Upper lobe of left lung (tissue), 6 donors: ENCODE measurements at regions not wholly inside any gene's neighbourhood (a gene's known extent, or its start where the extent isn't known, plus 50 kb on each side); places are given as distances from the start of the nearest gene placed in this dataset.

ENCODE experiments used
- ATAC-seq, 2 donors: fragments of 200-7000 bp; cut with Tn5 transposase; one replicate each; pipeline ENCODE4 v1.9.1; 2022; ENCODE audit warnings: mild to moderate bottlenecking in 2 of 2, moderate library complexity in 2 of 2; ENCODE audit not compliant: low FRiP score in 2 of 2
- DNase-seq, 2 donors: peaks; one replicate each; pipeline ENCODE4 v3.0.0-alpha.2; 2019 to 2020
- H3K27ac ChIP-seq, 4 donors: fragments of 200-600 bp; sonication (generic); one replicate each; pipeline ENCODE4 v1.5.1; 2016 to 2019
- H3K27me3 ChIP-seq, 4 donors: fragments of 200-600 bp; sonication (generic); one replicate each; pipeline ENCODE4 v1.5.1; 2017 to 2019
- H3K36me3 ChIP-seq, 4 donors: fragments of 200-600 bp; sonication (generic); one replicate each; pipeline ENCODE4 v1.5.1; 2016 to 2019
- H3K4me1 ChIP-seq, 4 donors: fragments of 200-600 bp; sonication (generic); one replicate each; pipeline ENCODE4 v1.5.1; 2018 to 2019
- H3K4me3 ChIP-seq, 4 donors: fragments of 200-600 bp; sonication (generic); one replicate each; pipeline ENCODE4 v1.5.1; 2017 to 2019; ENCODE audit warnings: mild to moderate bottlenecking in 2 of 4, moderate library complexity in 1 of 4
- H3K9me3 ChIP-seq, 4 donors: fragments of 200-600 bp; sonication (generic); one replicate each; pipeline ENCODE4 v1.5.1; 2018 to 2019
- EP300 ChIP-seq, 4 donors: sonication (generic); formaldehyde crosslinking; IDR thresholded peaks; one replicate each; pipeline ENCODE4 v1.5.1; 2017; ENCODE audit warnings: antibody characterized with exemption in 4 of 4, control low read depth in 2 of 4
- POLR2A ChIP-seq, 4 donors: fragments of 450-650 bp; IDR thresholded peaks; one replicate each; pipeline ENCODE4 v1.5.1; 2016 to 2017; ENCODE audit warnings: antibody characterized with exemption in 4 of 4, mild to moderate bottlenecking in 2 of 4
- POLR2AphosphoS5 ChIP-seq, 2 donors: sonication (generic); formaldehyde crosslinking; IDR thresholded peaks; one replicate each; pipeline ENCODE4 v1.5.1; 2017; ENCODE audit warnings: antibody characterized with exemption in 2 of 2
- WGBS, 2 donors: methylation state at CpG; one replicate each; pipeline ENCODE4 v1.1.5; 2017 to 2018; 5-methylcytosine and 5-hydroxymethylcytosine counted together
- TF ChIP-seq, protein P1 (sequence below), 6 experiments: fragments of 450-650 bp in 4 of 6; fragments of 200-600 bp in 2 of 6; sonication (generic) in 2 of 6; IDR thresholded peaks; one replicate each; pipeline ENCODE4 v1.5.1; 2016 to 2019; ENCODE audit warnings: antibody characterized with exemption in 6 of 6
- donor health status: DM: no; HTN: no; CAD: no; lungs with moderate emphysema.
- donor health status: DM: no; HTN: yes; CAD: no; lungs with severe emphysema.

DNA sequence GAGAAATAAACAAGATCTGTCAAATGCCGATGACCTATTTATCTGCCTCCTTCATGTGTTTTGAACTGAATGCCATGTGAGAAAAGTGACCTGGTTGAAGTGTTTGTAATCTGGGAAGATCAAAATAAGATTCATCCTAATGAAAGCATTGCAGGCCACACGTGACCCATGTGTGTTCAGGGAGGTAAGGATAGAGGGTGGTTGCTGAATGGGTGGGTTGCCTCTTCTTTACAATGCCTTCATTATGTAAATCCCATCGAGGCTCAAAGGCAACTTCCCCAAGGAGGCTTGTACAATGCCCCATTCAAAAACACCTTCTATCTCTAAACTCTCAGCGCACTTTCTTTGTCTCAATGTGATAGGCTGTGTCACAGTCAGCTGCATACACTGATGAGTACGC, 273.1 kb downstream of the LRATD1 start:
- Histone ChIP-seq H3K27me3 (no peaks in the 10 kb centered on the region), H3K36me3 (no peaks in the 10 kb centered on the region), H3K27ac (no peak overlapping the region), H3K4me1 (no peaks in the 10 kb centered on the region), H3K9me3 (no peaks in the 10 kb centered on the region), H3K4me3 (no peak overlapping the region)
- 82 to 83% methylated on average over 5 of the region's 5 CpGs for WGBS, 2 donors
- DNase-seq, result no peak
- TF ChIP-seq POLR2AphosphoS5 (IDR thresholded peaks at IDR 0.05) (no peak), POLR2A (IDR thresholded peaks at IDR 0.05) (no peak), EP300 (IDR thresholded peaks at IDR 0.05) (no peak)
- ATAC-seq, result no peak

DNA sequence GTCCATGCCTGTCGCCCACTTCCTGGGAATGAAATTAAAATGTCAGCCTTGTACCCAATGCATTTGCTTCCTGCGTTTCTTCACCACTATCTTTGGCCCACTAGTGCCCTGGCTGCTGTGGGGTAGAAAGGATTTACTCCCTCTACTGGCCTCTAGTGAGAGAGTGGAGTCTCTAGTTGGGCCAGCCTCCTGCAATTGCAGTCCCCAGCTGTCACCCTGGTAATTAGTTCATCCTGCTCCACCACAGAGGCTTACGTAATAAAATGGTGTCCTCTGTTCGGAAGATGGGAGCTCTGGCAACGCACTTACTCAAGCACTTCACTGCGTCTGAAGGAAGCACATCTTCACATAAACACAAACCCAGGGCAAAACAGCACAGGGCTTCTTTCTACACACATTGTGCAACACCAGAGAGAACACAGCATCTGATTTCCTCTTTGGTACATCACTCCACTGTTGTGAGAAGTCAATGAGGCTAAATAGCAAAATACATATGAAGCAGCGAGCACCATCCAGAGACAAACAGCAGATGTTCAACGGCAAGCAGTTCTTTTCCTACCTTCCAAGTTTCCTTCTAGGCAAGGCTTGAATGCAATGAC, 274.6 kb downstream of the LRATD1 start:
- no peaks in the 10 kb centered on the region for H3K27me3 ChIP-seq
- 83 to 86% methylated on average over 6 to 8 of the region's 8 CpGs for WGBS, 2 donors
- H3K36me3 ChIP-seq, result no peaks in the 10 kb centered on the region
- H3K4me3 ChIP-seq, result no peak overlapping the region
- no peaks in the 10 kb centered on the region for H3K4me1 ChIP-seq
- DNase-seq (no peak), ATAC-seq (no peak)
- TF ChIP-seq, protein P1, sequence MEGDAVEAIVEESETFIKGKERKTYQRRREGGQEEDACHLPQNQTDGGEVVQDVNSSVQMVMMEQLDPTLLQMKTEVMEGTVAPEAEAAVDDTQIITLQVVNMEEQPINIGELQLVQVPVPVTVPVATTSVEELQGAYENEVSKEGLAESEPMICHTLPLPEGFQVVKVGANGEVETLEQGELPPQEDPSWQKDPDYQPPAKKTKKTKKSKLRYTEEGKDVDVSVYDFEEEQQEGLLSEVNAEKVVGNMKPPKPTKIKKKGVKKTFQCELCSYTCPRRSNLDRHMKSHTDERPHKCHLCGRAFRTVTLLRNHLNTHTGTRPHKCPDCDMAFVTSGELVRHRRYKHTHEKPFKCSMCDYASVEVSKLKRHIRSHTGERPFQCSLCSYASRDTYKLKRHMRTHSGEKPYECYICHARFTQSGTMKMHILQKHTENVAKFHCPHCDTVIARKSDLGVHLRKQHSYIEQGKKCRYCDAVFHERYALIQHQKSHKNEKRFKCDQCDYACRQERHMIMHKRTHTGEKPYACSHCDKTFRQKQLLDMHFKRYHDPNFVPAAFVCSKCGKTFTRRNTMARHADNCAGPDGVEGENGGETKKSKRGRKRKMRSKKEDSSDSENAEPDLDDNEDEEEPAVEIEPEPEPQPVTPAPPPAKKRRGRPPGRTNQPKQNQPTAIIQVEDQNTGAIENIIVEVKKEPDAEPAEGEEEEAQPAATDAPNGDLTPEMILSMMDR (IDR thresholded peaks at IDR 0.05), result no peak
- TF ChIP-seq POLR2AphosphoS5 (IDR thresholded peaks at IDR 0.05) (no peak), POLR2A (IDR thresholded peaks at IDR 0.05) (no peak), EP300 (IDR thresholded peaks at IDR 0.05) (no peak)
- no peak overlapping the region for H3K27ac ChIP-seq
- H3K9me3 ChIP-seq, result no peaks in the 10 kb centered on the region

DNA sequence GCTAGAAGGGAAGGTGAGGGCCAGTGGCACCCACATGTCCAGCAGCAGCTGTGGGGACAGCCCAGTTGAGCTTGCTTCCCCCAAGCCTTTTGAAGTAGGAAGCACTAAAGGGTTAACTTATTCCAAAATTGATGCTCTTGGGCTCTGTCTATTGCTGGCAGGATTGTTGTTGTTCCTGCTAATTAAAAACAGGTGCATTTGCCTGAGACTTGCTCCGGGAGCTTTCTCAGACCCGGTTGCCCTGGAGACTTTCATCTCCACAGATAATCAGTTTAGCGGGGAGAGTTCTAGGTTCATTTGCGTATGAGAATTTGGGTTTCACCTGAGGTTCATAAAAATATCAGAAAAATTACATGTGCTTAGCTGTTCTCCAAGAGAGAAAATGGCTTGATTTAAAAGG, 277.3 kb downstream of the LRATD1 start:
- TF ChIP-seq EP300 (IDR thresholded peaks at IDR 0.05) (no peak), POLR2A (IDR thresholded peaks at IDR 0.05) (no peak), POLR2AphosphoS5 (IDR thresholded peaks at IDR 0.05) (no peak)
- TF ChIP-seq, protein P1 (IDR thresholded peaks at IDR 0.05), result no peak
- Histone ChIP-seq H3K9me3 (no peaks in the 10 kb centered on the region), H3K4me3 (no peak overlapping the region), H3K27me3 (no peaks in the 10 kb centered on the region), H3K4me1 (no peaks in the 10 kb centered on the region), H3K27ac (no peak overlapping the region), H3K36me3 (no peaks in the 10 kb centered on the region)
- 62 to 79% methylated on average over 4 of the region's 4 CpGs for WGBS, 2 donors
- no peak for ATAC-seq
- DNase-seq, result no peak

DNA sequence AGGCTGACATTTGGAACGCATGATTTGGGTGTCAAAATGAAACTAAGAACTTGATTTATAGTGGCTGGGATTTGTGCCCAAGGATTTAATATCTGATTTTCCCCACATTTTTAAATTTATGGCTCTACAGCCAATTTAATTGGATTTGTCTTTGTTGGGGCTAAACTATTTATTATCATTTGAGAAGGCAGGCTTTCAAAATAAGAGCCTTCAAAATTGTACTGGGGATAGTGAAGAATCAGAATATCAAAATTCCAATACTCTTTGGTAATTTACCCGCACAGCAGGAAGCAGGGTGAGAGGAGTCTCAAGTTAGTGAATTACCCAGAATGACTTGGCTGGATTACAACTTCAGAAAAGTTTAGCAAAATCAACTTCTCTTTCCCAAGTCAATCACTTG, 278.1 kb downstream of the LRATD1 start:
- Histone ChIP-seq H3K9me3 (no peaks in the 10 kb centered on the region), H3K4me3 (no peak overlapping the region), H3K27me3 (no peaks in the 10 kb centered on the region), H3K4me1 (no peaks in the 10 kb centered on the region), H3K36me3 (no peaks in the 10 kb centered on the region), H3K27ac (no peak overlapping the region)
- ATAC-seq (no peak), DNase-seq (no peak)
- WGBS, 2 donors, result 32 to 57% methylated on average over 2 of the region's 2 CpGs
- TF ChIP-seq, protein P1 (IDR thresholded peaks at IDR 0.05), result no peak
- no peak for TF ChIP-seq POLR2A (IDR thresholded peaks at IDR 0.05)
- TF ChIP-seq POLR2AphosphoS5 (IDR thresholded peaks at IDR 0.05), result no peak
- TF ChIP-seq EP300 (IDR thresholded peaks at IDR 0.05), result no peak

DNA sequence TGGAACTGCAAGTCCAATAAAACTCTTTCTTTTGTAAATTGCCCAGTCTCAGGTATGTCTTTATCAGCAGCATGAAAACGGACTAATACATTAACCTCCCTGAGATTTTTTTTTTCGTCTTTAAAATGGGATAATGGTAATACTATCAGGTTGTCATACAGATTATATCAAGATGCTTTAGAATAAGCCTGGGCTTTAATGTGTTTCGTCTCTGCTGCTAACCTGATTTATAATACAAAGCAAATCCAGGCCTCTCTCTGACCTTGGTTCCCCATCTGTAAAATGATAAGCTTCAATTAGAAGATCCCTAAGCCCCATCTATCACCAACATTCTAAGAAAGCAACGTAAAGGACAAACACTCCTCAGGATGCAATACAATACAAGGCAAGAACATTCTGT, 283.5 kb downstream of the LRATD1 start:
- 77 to 85% methylated on average over 4 of the region's 4 CpGs for WGBS, 2 donors
- no peak for ATAC-seq
- no peak for DNase-seq
- H3K4me1 ChIP-seq, result no peaks in the 10 kb centered on the region
- TF ChIP-seq, protein P1 (IDR thresholded peaks at IDR 0.05), result no peak
- TF ChIP-seq POLR2AphosphoS5 (IDR thresholded peaks at IDR 0.05) (no peak), POLR2A (IDR thresholded peaks at IDR 0.05) (no peak), EP300 (IDR thresholded peaks at IDR 0.05) (no peak)
- H3K36me3 ChIP-seq, result no peaks in the 10 kb centered on the region
- H3K27me3 ChIP-seq, result no peaks in the 10 kb centered on the region
- no peak overlapping the region for H3K27ac ChIP-seq
- H3K4me3 ChIP-seq, result no peak overlapping the region
- H3K9me3 ChIP-seq, result no peaks in the 10 kb centered on the region
